Panc1 (cell line): ENCODE measurements at regions not wholly inside any gene's neighbourhood (a gene's known extent, or its start where the extent isn't known, plus 50 kb on each side); places are given as distances from the start of the nearest gene placed in this dataset.

Experiments
- CTCF ChIP-seq: fragments of 450-650 bp; IDR thresholded peaks from 2 replicates; pipeline ENCODE4 v1.5.1; 2017; ENCODE audit warnings: mild to moderate bottlenecking
- POLR2AphosphoS5 ChIP-seq: IDR thresholded peaks from 2 replicates; pipeline ENCODE4 v1.6.1; 2012; ENCODE audit warnings: mild to moderate bottlenecking, low read depth, low read length, moderate library complexity
- REST ChIP-seq, 2 experiments: IDR thresholded peaks; 2 replicates each; pipeline ENCODE4 v1.6.1; 2011 to 2012; ENCODE audit warnings: low read depth in 2 of 2, control low read depth in 1 of 2, low read length in 1 of 2, mild to moderate bottlenecking in 1 of 2, moderate library complexity in 1 of 2; ENCODE audit not compliant: insufficient read depth in 1 of 2
- SIN3A ChIP-seq: IDR thresholded peaks from 2 replicates; pipeline ENCODE4 v1.6.1; 2012; ENCODE audit warnings: low read depth, mild to moderate bottlenecking, low read length, moderate library complexity, borderline replicate concordance; ENCODE audit not compliant: insufficient read depth
- TCF7L2 ChIP-seq: IDR thresholded peaks from 2 replicates; pipeline ENCODE4 v1.6.1; 2011; ENCODE audit warnings: mild to moderate bottlenecking, low read depth, low read length, inconsistent platforms

- TF ChIP-seq CTCF: no peak
- no peak for TF ChIP-seq POLR2AphosphoS5
- no peak for TF ChIP-seq REST (IDR thresholded peaks at IDR 0.05; ENCODE audit: insufficient read depth in 1 of 2, low read depth in 2 of 2, low read length in 1 of 2)
- no peak for TF ChIP-seq TCF7L2
- TF ChIP-seq SIN3A: no peak
These were observed 166.7 kb upstream of the ZNF521 start for GRCh38 chr18:25518716-25519053.
